ENCODE measurements at regions not wholly inside any gene's neighbourhood (a gene's known extent, or its start where the extent isn't known, plus 50 kb on each side); places are given as distances from the start of the nearest gene placed in this dataset.

DNA sequence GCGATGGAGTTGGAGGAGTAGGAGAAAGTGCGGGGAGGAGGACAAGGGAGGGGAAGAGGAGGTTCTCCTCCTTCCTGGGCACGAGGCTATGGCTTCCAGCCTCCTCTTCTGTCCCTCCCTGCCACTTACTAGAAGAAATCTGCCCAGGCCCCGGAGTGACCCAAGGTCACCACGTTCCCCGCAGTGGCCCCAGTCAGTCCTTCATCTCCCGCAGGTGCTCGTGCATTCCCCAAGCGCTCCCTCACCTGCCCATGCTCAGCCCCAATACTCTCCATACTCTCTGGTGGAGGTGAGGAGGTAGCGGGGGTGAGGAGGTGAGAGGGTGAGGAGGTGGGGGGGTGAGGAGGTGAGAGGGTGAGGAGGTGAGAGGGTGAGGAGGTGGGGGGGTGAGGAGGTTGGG lies 85.4 kb downstream of the CCDC185 start:
- TF ChIP-seq ZNF202 (tag by site-specific recombination; IDR thresholded peaks at IDR 0.05; ENCODE audit: borderline replicate concordance) (no peak), ZNF785 (tag by site-specific recombination; IDR thresholded peaks at IDR 0.05) (no peak), ZNF121 (tag by site-specific recombination; IDR thresholded peaks at IDR 0.05) (no peak)

Measured in HEK293 (cell line).